ENCODE measurements at regions not wholly inside any gene's neighbourhood (a gene's known extent, or its start where the extent isn't known, plus 50 kb on each side); places are given as distances from the start of the nearest gene placed in this dataset.

DNA sequence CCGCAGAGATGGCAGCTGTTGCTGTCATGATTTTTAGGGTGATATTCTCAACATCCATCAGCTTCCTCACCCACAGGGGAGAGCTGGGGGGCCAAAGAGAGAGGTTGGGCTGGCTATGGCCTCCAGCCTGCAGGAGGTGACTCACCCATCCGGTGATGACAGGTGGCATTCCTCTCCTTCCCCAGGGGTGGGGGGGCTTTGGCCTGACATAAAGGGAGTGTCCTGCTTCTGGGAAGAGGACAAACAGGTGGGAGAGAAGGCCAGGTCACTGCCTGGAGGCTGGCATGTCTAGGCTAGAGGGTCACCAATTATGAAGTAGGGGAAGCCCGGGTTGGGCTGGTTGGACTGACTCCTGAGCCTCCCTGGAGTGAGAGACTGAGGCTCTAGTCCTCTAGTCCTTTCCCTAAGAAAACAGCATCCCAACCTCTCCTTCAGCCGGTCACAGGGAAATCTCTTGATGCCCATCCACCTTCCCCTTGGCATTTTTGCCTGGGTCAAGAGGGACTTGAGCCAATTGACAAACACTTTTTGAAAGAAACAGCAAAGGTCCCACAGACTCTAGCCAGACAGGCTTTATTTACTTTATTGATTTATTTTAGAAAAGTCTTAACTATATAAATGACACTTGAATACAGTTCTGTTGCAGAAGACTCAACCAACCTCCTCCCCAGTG, 79.8 kb upstream of the ZNF716 start:
- no peak for DNase-seq

DNA sequence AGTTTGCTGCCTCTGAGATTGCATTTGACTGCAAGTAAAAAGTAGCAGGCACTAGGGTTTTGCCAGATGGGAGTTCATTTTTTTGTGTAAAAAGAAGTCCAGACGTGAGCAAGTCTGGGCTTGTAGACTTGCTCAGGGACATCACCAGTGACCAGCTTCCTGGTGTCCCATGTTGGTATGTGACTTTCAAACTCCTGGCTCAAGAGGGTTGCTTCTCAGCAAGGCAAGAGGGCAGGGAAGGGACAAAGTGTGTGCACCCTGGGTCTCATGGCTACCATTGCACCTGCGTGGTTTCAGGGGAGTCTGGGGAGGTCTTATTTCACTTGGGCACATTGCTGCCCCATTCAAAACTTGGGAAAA, 79.3 kb upstream of the ZNF716 start:
- DNase-seq = no peak

- DNase-seq = no peak
These were observed 74.2 kb upstream of the ZNF716 start for GRCh38 chr7:57375783-57376182.

DNA sequence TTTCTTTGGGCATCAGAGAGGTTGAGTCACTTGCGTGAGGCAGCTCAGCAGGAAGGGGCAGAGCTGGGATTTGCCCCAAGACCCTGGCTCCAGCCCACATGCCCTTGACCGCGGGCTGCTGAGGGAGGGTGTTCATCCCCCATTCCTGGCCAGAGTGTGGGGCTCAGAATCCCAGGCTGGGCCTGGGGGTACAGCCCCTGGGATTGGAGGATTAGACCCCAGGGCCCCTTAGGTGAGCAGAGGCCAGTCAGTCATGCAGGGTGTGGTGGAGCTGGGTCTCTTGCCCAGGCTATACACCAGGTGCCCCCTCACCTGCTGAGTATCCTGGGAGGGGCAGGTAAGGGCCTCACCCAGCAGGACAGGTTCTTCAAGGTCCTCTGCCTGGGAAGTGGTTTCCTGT, 68.4 kb upstream of the ZNF716 start:
- DNase-seq = no peak

- no peak for DNase-seq
These were observed 65.6 kb upstream of the ZNF716 start for GRCh38 chr7:57384380-57384779.

GRCh38 chr7:57385668-57386067, 64.3 kb upstream of the ZNF716 start:
- DNase-seq = no peak

GRCh38 chr7:57388761-57389160, 61.2 kb upstream of the ZNF716 start:
- DNase-seq = no peak

GRCh38 chr7:57398548-57398947, 51.4 kb upstream of the ZNF716 start:
- DNase-seq = no peak

GRCh38 chr7:57399251-57399940, 50.6 kb upstream of the ZNF716 start:
- no peak for DNase-seq

GRCh38 chr7:57399972-57400371, 50.0 kb upstream of the ZNF716 start:
- no peak for DNase-seq

Data from eye (tissue), 1 donor.